Right renal pelvis (tissue), 4 donors: ENCODE measurements at regions not wholly inside any gene's neighbourhood (a gene's known extent, or its start where the extent isn't known, plus 50 kb on each side); places are given as distances from the start of the nearest gene placed in this dataset.

Source experiments
- DNase-seq, 4 donors: peaks; one replicate each; pipeline ENCODE4 v3.0.0-alpha.2; 2013; ENCODE audit warnings: low read depth in 4 of 4, low spot score in 3 of 4, missing footprints in 1 of 4

GRCh38 chr3:72355168-72355567 is 493.1 kb downstream of the SHQ1 start:
- no peak for DNase-seq

- DNase-seq, result no peak
These were observed 493.8 kb downstream of the SHQ1 start for GRCh38 chr3:72354486-72354885.

- no peak for DNase-seq
These were observed 494.8 kb downstream of the SHQ1 start for GRCh38 chr3:72353236-72354128.

DNA sequence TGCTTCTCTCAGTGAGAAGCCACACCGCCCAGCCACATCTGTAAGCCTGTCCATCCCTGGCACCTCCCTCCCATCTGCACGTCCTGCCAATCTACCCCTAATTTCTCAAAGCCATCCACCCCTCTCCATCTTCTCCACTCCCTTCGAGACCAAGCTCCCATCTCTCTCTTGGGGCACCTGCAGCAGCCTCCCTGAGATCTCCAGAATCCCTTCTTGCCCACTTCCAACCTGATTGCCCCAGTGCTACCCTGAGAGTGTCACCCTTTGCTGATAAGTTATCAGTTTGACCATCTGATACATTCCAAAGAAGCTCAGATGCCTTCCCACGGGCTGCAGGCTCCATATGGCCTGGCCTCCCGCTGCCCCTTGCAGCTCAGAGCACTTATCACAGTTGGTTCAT is 496.1 kb downstream of the SHQ1 start:
- DNase-seq, result no peak

DNA sequence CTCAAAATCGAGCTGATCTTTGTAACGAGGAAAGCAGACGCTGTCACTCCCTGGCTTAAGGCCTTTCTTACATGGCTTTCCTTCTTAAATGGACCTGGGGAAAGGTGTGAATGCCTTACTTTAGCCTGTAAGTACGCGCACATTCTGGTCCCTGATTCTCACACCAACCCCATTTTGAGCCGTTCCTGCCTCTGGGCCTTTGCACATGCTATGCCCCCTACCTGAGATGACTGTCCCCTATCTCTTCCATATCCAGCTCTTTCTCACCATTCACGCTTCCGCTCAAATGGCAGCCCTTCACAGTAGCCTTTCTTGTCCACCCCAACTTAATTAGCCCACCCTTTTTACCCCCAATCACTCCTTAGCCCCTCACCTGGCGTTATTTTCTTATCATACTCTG is 496.7 kb downstream of the SHQ1 start:
- DNase-seq, result no peak

- DNase-seq, result no peak
These were observed 497.3 kb downstream of the SHQ1 start for GRCh38 chr3:72350761-72351505.

DNA sequence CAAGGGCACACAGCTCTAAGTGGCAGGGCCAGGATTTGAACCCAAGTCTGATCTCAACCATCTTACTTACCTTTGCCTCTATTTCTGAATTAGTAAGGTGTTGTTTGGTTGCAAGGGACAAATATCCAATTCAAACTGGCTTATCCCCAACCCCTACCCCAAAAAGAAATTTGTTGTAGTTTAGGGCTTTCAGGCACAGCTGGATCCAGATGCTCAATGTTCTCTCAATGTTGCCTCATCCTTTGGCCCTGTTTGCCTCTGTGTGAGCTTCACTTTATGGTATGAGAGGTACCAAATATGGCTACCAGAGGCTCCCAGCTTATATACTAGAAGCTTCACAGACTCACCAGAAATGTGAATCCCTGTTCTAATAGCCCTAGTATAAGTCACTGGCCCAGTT is 499.9 kb downstream of the SHQ1 start:
- no peak for DNase-seq

DNA sequence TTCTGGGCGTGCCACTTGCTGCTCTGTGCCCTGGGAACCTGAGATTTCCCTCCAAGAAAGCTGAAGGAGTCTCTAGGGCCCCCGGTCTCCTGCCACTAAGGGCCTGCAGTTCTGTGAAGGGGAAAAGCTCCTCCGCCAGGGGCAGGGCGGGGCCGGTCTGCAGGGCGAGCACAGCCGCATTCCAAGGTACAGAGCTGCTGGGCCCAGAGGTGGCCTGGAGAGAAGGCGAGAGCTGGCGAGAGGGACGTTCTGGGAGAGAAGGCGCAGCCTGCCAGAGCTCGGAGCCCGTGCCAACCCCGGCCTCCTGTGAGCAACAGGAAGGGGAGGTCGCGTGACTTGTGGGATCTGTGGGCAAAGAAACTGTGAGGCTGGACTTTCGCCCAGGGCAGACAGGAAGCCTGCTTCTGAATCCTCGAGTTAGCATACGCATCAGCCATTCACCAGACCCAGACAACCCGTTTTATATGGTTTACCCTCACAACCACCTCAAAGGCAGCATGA is 500.4 kb downstream of the SHQ1 start:
- DNase-seq, result no peak

DNA sequence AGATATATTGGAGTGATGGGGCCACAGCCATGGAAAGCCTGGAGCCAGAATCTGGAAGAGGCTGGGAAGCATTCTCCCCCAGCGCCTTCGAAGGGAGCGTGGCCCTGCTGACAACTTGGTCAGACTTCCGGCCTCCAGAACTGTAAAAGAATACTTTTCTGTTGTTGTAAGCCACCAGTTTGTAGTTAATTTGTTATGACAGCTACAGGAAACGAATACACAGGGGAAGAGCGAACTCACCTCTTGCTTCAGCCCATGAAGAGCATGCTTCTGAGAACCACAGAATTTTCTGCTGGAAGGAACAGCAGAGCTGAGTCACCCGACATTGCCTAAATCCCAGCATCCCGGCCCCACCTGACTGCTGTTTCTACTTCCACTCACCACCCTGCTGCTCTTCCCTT is 501.7 kb downstream of the SHQ1 start:
- no peak for DNase-seq

DNA sequence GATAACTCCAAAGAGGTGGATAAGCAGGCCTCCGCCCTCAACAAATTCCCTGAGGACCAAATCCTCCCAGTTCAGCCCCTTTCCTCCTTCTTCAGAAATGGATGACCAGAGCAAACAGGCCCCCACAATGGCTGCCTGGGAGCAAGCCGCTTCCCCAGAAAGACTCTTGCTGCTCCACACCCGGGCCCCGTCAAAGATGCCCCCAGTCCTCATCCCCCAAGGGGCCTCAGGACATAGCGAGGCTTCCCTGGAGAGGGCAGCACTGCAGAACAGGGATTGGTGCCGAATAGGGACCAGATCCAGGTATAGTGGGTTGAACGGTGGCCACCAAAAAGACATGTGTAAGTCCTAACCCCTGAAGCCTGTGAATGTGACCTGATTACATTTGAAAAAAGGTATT is 502.3 kb downstream of the SHQ1 start:
- no peak for DNase-seq

GRCh38 chr3:72345237-72345878 is 502.9 kb downstream of the SHQ1 start:
- no peak for DNase-seq

DNA sequence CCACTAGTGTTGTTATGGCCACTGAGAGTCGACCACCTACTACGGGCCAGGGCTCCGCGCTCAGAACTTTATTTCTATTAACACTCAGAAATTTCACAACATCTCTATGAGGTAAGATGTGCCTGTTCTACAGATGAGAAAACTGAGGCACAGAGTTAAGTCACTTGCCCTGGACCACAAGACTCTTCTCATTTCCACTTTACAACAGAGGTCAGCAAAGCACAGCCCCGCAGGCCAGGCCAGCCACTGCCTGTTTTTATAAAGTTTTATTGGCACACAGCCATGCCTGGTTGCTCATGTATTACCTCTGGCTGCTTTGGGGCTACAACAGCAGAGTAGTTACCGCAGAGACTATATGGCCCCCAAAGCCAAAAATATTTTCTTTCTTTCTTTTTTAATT is 503.6 kb downstream of the SHQ1 start:
- no peak for DNase-seq

DNA sequence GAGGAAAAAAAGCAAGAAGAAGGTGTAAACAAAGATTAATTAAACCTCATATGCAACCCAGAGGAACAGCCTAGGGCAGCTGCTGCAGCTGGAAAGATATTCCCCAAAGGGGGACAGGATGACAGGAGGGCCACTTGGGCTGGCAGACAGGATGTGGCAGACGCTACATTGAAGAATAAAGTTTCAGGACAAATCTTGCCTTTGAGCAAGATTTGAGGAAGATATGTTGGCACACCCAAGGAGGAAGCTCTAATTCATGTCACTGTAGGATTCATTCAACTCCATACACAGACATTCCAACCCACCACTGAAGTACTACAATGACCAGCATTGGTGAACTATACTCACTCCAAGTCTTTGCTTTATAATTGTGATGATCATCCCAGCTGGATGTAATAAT is 504.0 kb downstream of the SHQ1 start:
- DNase-seq, result no peak

- no peak for DNase-seq
These were observed 505.2 kb downstream of the SHQ1 start for GRCh38 chr3:72343078-72343477.

- DNase-seq, result no peak
These were observed 505.8 kb downstream of the SHQ1 start for GRCh38 chr3:72342450-72342849.

- DNase-seq, result no peak
These were observed 506.3 kb downstream of the SHQ1 start for GRCh38 chr3:72341920-72342319.

- no peak for DNase-seq
These were observed 506.9 kb downstream of the SHQ1 start for GRCh38 chr3:72341380-72341770.

DNA sequence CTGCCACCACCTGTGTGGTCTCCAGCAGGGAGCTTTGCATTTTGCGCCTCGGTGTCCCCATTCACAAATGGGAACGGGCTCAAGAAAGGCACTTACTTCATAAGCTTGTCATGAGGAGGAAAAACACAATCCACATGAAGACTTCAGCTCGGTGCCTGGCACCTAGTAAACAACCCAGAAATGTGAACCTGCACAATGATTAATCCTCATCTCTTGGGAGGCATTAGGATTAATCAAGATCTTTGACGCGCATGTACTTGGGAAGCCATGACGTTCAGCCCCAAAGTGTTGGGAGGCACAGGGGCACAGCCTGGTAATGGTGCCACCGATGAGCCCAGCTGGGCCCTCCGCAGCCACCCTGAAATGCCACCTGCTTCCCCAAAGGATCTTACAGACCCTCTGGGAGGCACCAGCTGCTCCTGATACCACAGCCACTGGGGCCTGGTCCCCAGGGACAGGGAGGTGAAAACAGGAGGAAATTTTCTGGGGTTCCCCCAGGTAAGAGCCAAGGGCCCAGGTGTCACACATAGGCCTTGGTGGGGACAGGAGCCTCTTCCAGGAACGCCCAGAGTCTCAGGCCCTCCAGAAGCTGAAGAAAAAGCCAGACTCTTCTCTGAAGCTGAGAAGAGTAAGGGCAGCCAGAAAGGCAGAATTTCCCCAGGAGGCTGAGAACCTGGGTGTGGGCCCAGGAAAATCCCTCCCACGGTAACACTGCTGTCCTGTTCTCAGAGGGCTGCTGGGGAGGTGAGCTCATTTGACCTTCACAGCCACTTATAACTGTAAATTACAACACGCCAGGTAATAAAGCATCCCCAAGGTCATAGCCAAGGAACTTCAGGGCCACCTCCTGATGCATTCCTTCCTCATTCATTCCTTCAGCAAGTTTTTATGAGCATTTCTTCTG is 507.5 kb downstream of the SHQ1 start:
- no peak for DNase-seq

DNA sequence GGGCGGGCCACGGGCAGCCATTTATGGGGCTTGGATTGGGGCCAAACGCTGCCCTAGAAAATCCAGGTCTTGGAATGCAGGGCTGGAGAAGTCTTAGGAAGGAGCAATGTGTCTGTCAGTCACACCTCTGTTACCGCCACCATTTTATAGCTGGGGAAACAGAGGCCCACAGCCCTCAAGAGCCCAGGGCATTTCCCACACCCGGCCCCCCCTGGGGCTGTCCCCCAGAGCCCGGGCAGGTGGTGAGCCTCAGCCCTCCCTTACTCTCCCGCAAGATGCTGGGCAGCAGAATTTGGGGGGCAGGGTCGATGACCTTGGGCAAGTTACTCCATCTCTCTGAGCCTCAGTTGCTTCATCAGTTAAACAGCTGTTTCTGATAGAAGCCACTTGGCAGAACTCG is 508.2 kb downstream of the SHQ1 start:
- no peak for DNase-seq

GRCh38 chr3:72339670-72340030 is 508.6 kb downstream of the SHQ1 start:
- DNase-seq, result no peak
